ENCODE measurements at regions not wholly inside any gene's neighbourhood (a gene's known extent, or its start where the extent isn't known, plus 50 kb on each side); places are given as distances from the start of the nearest gene placed in this dataset.

- no peak for TF ChIP-seq MAX (CRISPR knock-in tag; IDR thresholded peaks at IDR 0.05)
- TF ChIP-seq CTCF (IDR thresholded peaks at IDR 0.05) = no peak
- TF ChIP-seq ARID4B (CRISPR knock-in tag; IDR thresholded peaks at IDR 0.05; ENCODE audit: borderline replicate concordance) = no peak
- TF ChIP-seq NR2C2 (CRISPR knock-in tag; IDR thresholded peaks at IDR 0.05) = no peak
- no peak for TF ChIP-seq HMGXB4 (CRISPR knock-in tag; IDR thresholded peaks at IDR 0.05)
- TF ChIP-seq EMX1 (CRISPR knock-in tag; IDR thresholded peaks at IDR 0.05) = no peak
These were observed 871.1 kb downstream of the UQCRFS1 start for GRCh38 chr19:28341810-28342350.

Measured in WTC11 (cell line).